Thymus (tissue), 11 donors: ENCODE measurements at regions not wholly inside any gene's neighbourhood (a gene's known extent, or its start where the extent isn't known, plus 50 kb on each side); places are given as distances from the start of the nearest gene placed in this dataset.

Experiments used
- DNase-seq, 9 donors: peaks; one replicate each; pipeline ENCODE4 v3.0.0-alpha.2; 2013; ENCODE audit warnings: low spot score in 9 of 9, low read depth in 6 of 9, missing footprints in 1 of 9
- H3K27ac ChIP-seq, 2 donors: one replicate each; pipeline ENCODE4 v1.5.1; 2013; ENCODE audit warnings: control low read depth in 1 of 2, low read depth in 1 of 2, low read length in 1 of 2, mild to moderate bottlenecking in 1 of 2, moderate library complexity in 1 of 2
- H3K27me3 ChIP-seq, 2 donors: one replicate each; pipeline ENCODE4 v1.5.1; 2013; ENCODE audit warnings: low read length in 1 of 2; ENCODE audit not compliant: control insufficient read depth in 2 of 2, insufficient read depth in 1 of 2
- H3K36me3 ChIP-seq, 2 donors: one replicate each; pipeline ENCODE4 v1.5.1; 2013; ENCODE audit warnings: low read length in 1 of 2, mild to moderate bottlenecking in 1 of 2, moderate library complexity in 1 of 2; ENCODE audit not compliant: control insufficient read depth in 2 of 2, insufficient read depth in 2 of 2
- H3K4me1 ChIP-seq, 2 donors: one replicate each; pipeline ENCODE4 v1.5.1; 2013; ENCODE audit warnings: low read length in 2 of 2; ENCODE audit not compliant: control insufficient read depth in 2 of 2, insufficient read depth in 2 of 2
- H3K4me3 ChIP-seq, 2 donors: one replicate each; pipeline ENCODE4 v1.5.1; 2013; ENCODE audit warnings: low read length in 2 of 2, control low read depth in 1 of 2, mild to moderate bottlenecking in 1 of 2
- H3K9me3 ChIP-seq, 2 donors: one replicate each; pipeline ENCODE4 v1.5.1; 2013; ENCODE audit warnings: low read length in 1 of 2, mild to moderate bottlenecking in 1 of 2; ENCODE audit not compliant: control insufficient read depth in 2 of 2, insufficient read depth in 1 of 2
- WGBS: extraction: QIAGEN DNeasy Blood & Tissue Kit; methylation state at CpG from one replicate; pipeline ENCODE4 v1.1.7; 2013; 5-methylcytosine and 5-hydroxymethylcytosine counted together
- donor health status: healthy.

- no peak for DNase-seq
- no peak overlapping the region for H3K27ac ChIP-seq
- H3K36me3 ChIP-seq: no peaks in the 10 kb centered on the region
- no peaks in the 10 kb centered on the region for H3K27me3 ChIP-seq
- 79% methylated on average over 3 of the region's 3 CpGs for WGBS
- no peak overlapping the region for H3K4me3 ChIP-seq
- no peaks in the 10 kb centered on the region for H3K9me3 ChIP-seq
- H3K4me1 ChIP-seq: no peaks in the 10 kb centered on the region
Measured at GRCh38 chr2:71804281-71804751, 343.3 kb downstream of the CYP26B1 start.

- no peaks in the 10 kb centered on the region for H3K27me3 ChIP-seq
- H3K4me1 ChIP-seq: no peaks in the 10 kb centered on the region
- DNase-seq: no peak
- H3K36me3 ChIP-seq: no peaks in the 10 kb centered on the region
- no peak overlapping the region for H3K27ac ChIP-seq
- no peaks in the 10 kb centered on the region for H3K9me3 ChIP-seq
- H3K4me3 ChIP-seq: no peak overlapping the region
- 77% methylated on average over 2 of the region's 2 CpGs for WGBS
Measured at GRCh38 chr2:71803398-71803797, 344.3 kb downstream of the CYP26B1 start.

GRCh38 chr2:71802556-71802955 is 345.1 kb downstream of the CYP26B1 start:
- Histone ChIP-seq H3K4me3 (no peak overlapping the region), H3K9me3 (no peaks in the 10 kb centered on the region), H3K36me3 (no peaks in the 10 kb centered on the region), H3K27me3 (no peaks in the 10 kb centered on the region), H3K27ac (no peak overlapping the region), H3K4me1 (no peaks in the 10 kb centered on the region)
- DNase-seq: no peak
- WGBS: 95% methylated on average over 3 of the region's 3 CpGs

GRCh38 chr2:71801969-71802368 is 345.7 kb downstream of the CYP26B1 start:
- DNase-seq: no peak
- 82% methylated on average over 8 of the region's 8 CpGs for WGBS
- H3K4me3 ChIP-seq: no peak overlapping the region
- H3K9me3 ChIP-seq: no peaks in the 10 kb centered on the region
- no peak overlapping the region for H3K27ac ChIP-seq
- no peaks in the 10 kb centered on the region for H3K36me3 ChIP-seq
- H3K27me3 ChIP-seq: no peaks in the 10 kb centered on the region
- no peaks in the 10 kb centered on the region for H3K4me1 ChIP-seq

- DNase-seq: no peak
- no peaks in the 10 kb centered on the region for H3K9me3 ChIP-seq
- WGBS: 89% methylated on average over 3 of the region's 3 CpGs
- H3K4me1 ChIP-seq: no peaks in the 10 kb centered on the region
- H3K36me3 ChIP-seq: no peaks in the 10 kb centered on the region
- H3K27me3 ChIP-seq: no peaks in the 10 kb centered on the region
- no peak overlapping the region for H3K27ac ChIP-seq
- no peak overlapping the region for H3K4me3 ChIP-seq
Measured at GRCh38 chr2:71801556-71801955, 346.1 kb downstream of the CYP26B1 start.

GRCh38 chr2:71800851-71801250 is 346.8 kb downstream of the CYP26B1 start:
- Histone ChIP-seq H3K4me1 (no peaks in the 10 kb centered on the region), H3K27me3 (no peaks in the 10 kb centered on the region), H3K27ac (no peak overlapping the region), H3K9me3 (no peaks in the 10 kb centered on the region), H3K36me3 (no peaks in the 10 kb centered on the region), H3K4me3 (no peak overlapping the region)
- 95% methylated on average over 1 of the region's 1 CpG for WGBS
- DNase-seq: no peak

- Histone ChIP-seq H3K9me3 (no peaks in the 10 kb centered on the region), H3K4me3 (no peak overlapping the region), H3K27me3 (no peaks in the 10 kb centered on the region), H3K36me3 (no peaks in the 10 kb centered on the region), H3K4me1 (no peaks in the 10 kb centered on the region), H3K27ac (no peak overlapping the region)
- no peak for DNase-seq
- 73% methylated on average over 13 of the region's 13 CpGs for WGBS
Measured at GRCh38 chr2:71800106-71800809, 346.9 kb downstream of the DYSF start.

GRCh38 chr2:71799013-71799575 is 345.7 kb downstream of the DYSF start:
- Histone ChIP-seq H3K9me3 (no peaks in the 10 kb centered on the region), H3K36me3 (no peaks in the 10 kb centered on the region), H3K4me3 (no peak overlapping the region), H3K27me3 (no peaks in the 10 kb centered on the region), H3K4me1 (no peaks in the 10 kb centered on the region), H3K27ac (no peak overlapping the region)
- 95% methylated on average over 3 of the region's 3 CpGs for WGBS
- DNase-seq: no peak

GRCh38 chr2:71798266-71799012 is 345.1 kb downstream of the DYSF start:
- DNase-seq: no peak
- Histone ChIP-seq H3K27ac (no peak overlapping the region), H3K4me3 (no peak overlapping the region), H3K36me3 (no peaks in the 10 kb centered on the region), H3K27me3 (no peaks in the 10 kb centered on the region), H3K4me1 (no peaks in the 10 kb centered on the region), H3K9me3 (no peaks in the 10 kb centered on the region)
- WGBS: 88% methylated on average over 8 of the region's 8 CpGs
